Keratinocyte (primary cell): ENCODE measurements at regions not wholly inside any gene's neighbourhood (a gene's known extent, or its start where the extent isn't known, plus 50 kb on each side); places are given as distances from the start of the nearest gene placed in this dataset.

Experiments
- EZH2 ChIP-seq: IDR thresholded peaks from one replicate; pipeline ENCODE4 v1.6.1; 2012; ENCODE audit warnings: inconsistent platforms, mild to moderate bottlenecking, low read length, moderate library complexity
- TF ChIP-seq, protein P1 (sequence below), 3 experiments: IDR thresholded peaks in 1 of 3; conservative IDR thresholded peaks in 1 of 3; optimal IDR thresholded peaks in 1 of 3; 2 replicates in 2 of 3; 3 replicates in 1 of 3; pipeline versions ENCODE3 to v1.5.1; 2011; ENCODE audit warnings: low read length in 3 of 3, mild to moderate bottlenecking in 3 of 3, moderate library complexity in 2 of 3, control low read depth in 1 of 3, inconsistent platforms in 1 of 3; ENCODE audit not compliant: insufficient read depth in 2 of 3; ENCODE audit errors: extremely low read depth in 1 of 3

DNA sequence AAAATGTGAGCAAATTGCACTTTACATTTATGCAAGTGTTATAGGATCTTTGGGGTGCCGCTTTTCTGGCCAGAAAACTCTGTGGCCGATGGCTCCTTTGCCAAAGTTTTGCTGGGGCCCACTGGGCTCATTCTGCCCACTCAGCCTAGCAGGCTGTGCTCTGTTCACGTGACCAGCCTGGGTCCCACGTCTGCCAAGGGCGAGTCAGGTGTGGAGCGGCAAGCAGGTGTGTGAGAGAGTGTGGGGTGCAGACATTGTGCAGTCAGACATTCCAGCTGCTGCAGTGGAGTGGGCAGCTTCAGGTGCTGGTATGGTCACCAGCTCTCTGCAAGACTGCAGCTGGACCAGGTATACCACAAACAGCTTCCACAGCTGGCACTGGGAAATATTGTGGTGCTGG, 2305.7 kb downstream of the PCDH9 start:
- TF ChIP-seq, protein P1, sequence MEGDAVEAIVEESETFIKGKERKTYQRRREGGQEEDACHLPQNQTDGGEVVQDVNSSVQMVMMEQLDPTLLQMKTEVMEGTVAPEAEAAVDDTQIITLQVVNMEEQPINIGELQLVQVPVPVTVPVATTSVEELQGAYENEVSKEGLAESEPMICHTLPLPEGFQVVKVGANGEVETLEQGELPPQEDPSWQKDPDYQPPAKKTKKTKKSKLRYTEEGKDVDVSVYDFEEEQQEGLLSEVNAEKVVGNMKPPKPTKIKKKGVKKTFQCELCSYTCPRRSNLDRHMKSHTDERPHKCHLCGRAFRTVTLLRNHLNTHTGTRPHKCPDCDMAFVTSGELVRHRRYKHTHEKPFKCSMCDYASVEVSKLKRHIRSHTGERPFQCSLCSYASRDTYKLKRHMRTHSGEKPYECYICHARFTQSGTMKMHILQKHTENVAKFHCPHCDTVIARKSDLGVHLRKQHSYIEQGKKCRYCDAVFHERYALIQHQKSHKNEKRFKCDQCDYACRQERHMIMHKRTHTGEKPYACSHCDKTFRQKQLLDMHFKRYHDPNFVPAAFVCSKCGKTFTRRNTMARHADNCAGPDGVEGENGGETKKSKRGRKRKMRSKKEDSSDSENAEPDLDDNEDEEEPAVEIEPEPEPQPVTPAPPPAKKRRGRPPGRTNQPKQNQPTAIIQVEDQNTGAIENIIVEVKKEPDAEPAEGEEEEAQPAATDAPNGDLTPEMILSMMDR (optimal IDR thresholded peaks at IDR 0.05 in 1 of 3, IDR thresholded peaks at IDR 0.05 in 1 of 3, conservative IDR thresholded peaks at IDR 0.05 in 1 of 3; ENCODE audit: extremely low read depth in 1 of 3, insufficient read depth in 2 of 3, low read length in 3 of 3): no peak
- no peak for TF ChIP-seq EZH2
